ENCODE measurements at regions not wholly inside any gene's neighbourhood (a gene's known extent, or its start where the extent isn't known, plus 50 kb on each side); places are given as distances from the start of the nearest gene placed in this dataset.
A peak's percentile ranks its signal among the peaks of the same experiment; 100 is the strongest.

DNA sequence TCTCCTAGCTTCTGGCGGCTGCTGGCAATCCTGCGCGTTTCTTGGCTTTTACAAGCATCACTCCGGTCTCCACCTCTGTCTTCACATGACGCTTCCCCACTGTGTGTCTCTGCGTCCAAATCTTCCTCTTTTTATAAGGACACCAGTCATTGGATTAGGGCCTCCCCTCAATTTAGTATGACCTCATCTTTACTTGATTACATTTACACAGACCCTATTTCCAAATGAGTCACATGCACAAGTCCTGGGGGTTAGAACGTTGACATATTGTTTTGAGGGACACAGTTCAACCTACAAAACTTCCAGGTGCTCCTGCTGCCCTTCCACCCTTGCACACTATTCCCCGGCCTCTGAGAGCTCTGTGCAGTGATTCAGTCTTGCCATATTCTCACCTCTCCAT lies 215.3 kb downstream of the OPA1 start:
- H3K27ac ChIP-seq = no peak overlapping the region
- H3K36me3 ChIP-seq (replicated peaks in 1 of 2; ENCODE audit: insufficient read depth in 1 of 2, low read depth in 2 of 2) = no peaks in the 10 kb centered on the region
- no peak for ATAC-seq
- no peak for TF ChIP-seq POLR2A (IDR thresholded peaks at IDR 0.05)
- TF ChIP-seq, protein P1, sequence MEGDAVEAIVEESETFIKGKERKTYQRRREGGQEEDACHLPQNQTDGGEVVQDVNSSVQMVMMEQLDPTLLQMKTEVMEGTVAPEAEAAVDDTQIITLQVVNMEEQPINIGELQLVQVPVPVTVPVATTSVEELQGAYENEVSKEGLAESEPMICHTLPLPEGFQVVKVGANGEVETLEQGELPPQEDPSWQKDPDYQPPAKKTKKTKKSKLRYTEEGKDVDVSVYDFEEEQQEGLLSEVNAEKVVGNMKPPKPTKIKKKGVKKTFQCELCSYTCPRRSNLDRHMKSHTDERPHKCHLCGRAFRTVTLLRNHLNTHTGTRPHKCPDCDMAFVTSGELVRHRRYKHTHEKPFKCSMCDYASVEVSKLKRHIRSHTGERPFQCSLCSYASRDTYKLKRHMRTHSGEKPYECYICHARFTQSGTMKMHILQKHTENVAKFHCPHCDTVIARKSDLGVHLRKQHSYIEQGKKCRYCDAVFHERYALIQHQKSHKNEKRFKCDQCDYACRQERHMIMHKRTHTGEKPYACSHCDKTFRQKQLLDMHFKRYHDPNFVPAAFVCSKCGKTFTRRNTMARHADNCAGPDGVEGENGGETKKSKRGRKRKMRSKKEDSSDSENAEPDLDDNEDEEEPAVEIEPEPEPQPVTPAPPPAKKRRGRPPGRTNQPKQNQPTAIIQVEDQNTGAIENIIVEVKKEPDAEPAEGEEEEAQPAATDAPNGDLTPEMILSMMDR (IDR thresholded peaks at IDR 0.05) = no peak
- H3K4me3 ChIP-seq = no peak overlapping the region
- no peaks in the 10 kb centered on the region for H3K27me3 ChIP-seq
- intact Hi-C loops (cut with DNase I) = no loop called here
- H3K9me3 ChIP-seq = no peaks in the 10 kb centered on the region
- 91 to 93% methylated on average over 8 of the region's 8 CpGs for WGBS, 2 donors
- H3K4me1 ChIP-seq = peaks cover 15% of the 10 kb centered on the region
- no peak for DNase-seq

DNA sequence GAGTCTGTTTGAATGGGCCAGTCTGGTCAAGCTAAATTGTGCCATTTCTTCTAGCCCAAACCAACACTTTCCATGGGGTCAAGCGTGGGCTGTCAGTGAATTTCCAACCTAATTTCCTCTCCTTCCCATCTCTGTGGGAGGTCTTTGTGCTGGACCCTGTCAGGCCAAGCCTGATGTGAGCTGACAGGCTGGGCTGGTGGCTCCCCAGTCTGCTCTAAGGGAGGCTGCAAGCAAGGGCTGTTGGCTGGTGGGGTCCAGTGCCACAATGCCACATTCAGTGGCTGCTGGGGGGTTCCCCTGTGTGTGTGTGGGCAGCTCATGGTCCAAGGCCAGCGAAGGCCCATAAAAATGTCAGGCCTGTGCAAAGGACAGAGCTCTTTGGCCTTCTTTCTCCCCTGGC lies 216.1 kb downstream of the OPA1 start:
- DNase-seq (no peak), ATAC-seq (no peak)
- H3K36me3 ChIP-seq (replicated peaks in 1 of 2; ENCODE audit: insufficient read depth in 1 of 2, low read depth in 2 of 2) = no peaks in the 10 kb centered on the region
- no peaks in the 10 kb centered on the region for H3K27me3 ChIP-seq
- WGBS, 2 donors = 44 to 100% methylated on average over 2 of the region's 2 CpGs
- TF ChIP-seq, protein P1 (IDR thresholded peaks at IDR 0.05) = no peak
- TF ChIP-seq POLR2A (IDR thresholded peaks at IDR 0.05) = no peak
- no peaks in the 10 kb centered on the region for H3K9me3 ChIP-seq
- intact Hi-C loops (cut with DNase I) = no loop called here
- H3K4me3 ChIP-seq = no peak overlapping the region
- no peak overlapping the region for H3K27ac ChIP-seq
- H3K4me1 ChIP-seq = peaks cover 15% of the 10 kb centered on the region

DNA sequence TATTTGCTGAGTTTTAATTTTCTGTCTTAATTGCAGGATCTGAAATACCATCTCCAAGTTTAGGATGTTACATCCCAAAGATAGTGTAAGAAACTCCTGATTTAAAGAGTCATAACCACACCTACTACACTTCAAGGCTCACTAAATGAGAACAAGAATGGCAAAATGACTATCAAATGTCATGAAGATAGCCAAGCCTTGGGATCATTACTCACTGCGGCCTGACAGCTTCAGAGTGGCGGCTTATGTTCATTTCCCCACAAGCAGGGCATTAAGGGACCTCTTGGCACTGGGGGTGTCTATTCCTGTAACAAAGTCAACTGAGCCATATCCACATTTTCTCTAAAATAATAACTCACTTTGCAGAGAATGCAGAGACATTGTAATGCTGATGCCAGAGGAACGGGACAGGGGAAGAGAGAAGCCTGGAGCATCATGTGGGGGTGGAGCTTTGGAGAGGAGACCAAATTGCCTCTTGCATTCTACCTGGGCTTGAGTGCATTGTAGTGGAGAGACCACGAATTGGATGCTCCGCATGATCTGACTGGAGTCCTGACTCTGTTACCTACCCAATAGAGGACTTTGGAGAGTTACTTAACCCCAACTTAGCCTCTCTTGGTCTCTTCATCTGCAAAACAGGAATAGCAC lies 219.2 kb downstream of the OPA1 start:
- Histone ChIP-seq H3K9me3 (no peaks in the 10 kb centered on the region), H3K27ac (no peak overlapping the region), H3K4me1 (peaks cover 40% of the 10 kb centered on the region), H3K4me3 (no peak overlapping the region), H3K27me3 (no peaks in the 10 kb centered on the region), H3K36me3 (replicated peaks in 1 of 2; ENCODE audit: insufficient read depth in 1 of 2, low read depth in 2 of 2) (no peaks in the 10 kb centered on the region)
- ATAC-seq (no peak), DNase-seq (no peak)
- WGBS, 2 donors = 89 to 90% methylated on average over 5 of the region's 5 CpGs
- intact Hi-C loops (cut with DNase I) = no loop called here
- TF ChIP-seq, protein P1 (IDR thresholded peaks at IDR 0.05) = no peak
- TF ChIP-seq POLR2A (IDR thresholded peaks at IDR 0.05) = no peak

DNA sequence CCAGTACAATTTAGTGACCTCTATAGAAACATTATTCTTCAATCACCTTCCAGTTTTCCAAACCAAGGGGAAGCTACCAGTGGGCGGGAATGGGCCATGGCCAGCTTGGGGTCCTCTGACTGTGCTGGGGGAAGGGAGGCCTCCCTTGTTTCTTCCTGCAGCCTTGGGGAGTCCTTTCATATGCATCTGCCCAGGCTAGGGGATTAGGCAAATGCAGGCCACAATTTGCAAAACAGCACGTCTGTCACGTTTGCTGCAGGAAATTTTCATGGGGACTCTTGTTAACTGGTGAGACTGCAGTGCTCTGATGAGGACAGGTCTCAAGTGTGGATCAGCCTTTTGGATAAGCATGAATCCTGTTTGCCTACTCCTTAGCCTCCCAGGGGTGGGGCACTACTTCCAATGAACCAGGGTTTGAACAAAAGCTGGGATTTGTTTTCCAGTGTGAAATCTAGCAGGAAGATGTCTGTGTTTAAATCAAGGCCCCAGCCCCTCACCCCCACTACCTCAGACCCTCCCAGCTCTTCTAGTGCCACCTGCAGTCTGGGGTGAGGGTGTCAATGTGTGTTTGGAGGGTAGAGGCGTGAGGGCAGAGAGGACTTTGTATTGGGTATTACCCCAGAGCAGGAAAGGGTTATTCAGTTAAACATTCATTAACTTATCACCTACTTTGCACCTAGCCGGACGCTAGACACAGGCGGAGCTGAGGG lies 219.9 kb downstream of the OPA1 start:
- peak in 1 of 4 donors; percentile 4 for DNase-seq
- peaks cover 47% of the 10 kb centered on the region for H3K4me1 ChIP-seq
- H3K27me3 ChIP-seq = no peaks in the 10 kb centered on the region
- H3K36me3 ChIP-seq (replicated peaks in 1 of 2; ENCODE audit: insufficient read depth in 1 of 2, low read depth in 2 of 2) = no peaks in the 10 kb centered on the region
- no peak overlapping the region for H3K27ac ChIP-seq
- H3K9me3 ChIP-seq = no peaks in the 10 kb centered on the region
- intact Hi-C loops (cut with DNase I) = no loop called here
- ATAC-seq = no peak
- TF ChIP-seq, protein P1 (IDR thresholded peaks at IDR 0.05) = no peak
- no peak for TF ChIP-seq POLR2A (IDR thresholded peaks at IDR 0.05)
- WGBS, 2 donors = 52 to 66% methylated on average over 7 of the region's 7 CpGs
- H3K4me3 ChIP-seq = no peak overlapping the region

DNA sequence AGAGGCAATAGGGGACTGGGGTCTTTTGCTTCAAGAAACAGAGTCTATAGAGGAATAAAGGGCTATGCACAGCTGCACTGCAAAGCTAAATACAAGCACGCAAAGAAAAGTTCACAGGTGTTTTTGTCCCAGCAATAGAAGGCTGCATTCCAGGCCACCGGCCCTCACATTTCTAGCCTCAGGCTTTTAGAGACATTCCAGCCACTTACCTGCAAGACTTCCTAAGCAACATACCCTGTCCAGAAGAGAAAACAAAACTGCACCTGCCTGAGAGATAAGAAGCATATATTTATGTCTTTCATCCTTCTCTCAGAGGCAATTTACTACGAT lies 220.5 kb downstream of the OPA1 start:
- H3K27ac ChIP-seq = no peak overlapping the region
- H3K27me3 ChIP-seq = no peaks in the 10 kb centered on the region
- WGBS, 2 donors = 48 to 53% methylated on average over 3 of the region's 3 CpGs
- no peaks in the 10 kb centered on the region for H3K9me3 ChIP-seq
- no peak for ATAC-seq
- peaks cover 49% of the 10 kb centered on the region for H3K4me1 ChIP-seq
- H3K36me3 ChIP-seq (replicated peaks in 1 of 2; ENCODE audit: insufficient read depth in 1 of 2, low read depth in 2 of 2) = no peaks in the 10 kb centered on the region
- intact Hi-C loops (cut with DNase I) = no loop called here
- DNase-seq = peak in 1 of 4 donors; percentile 27
- TF ChIP-seq POLR2A (IDR thresholded peaks at IDR 0.05) = no peak
- TF ChIP-seq, protein P1 (IDR thresholded peaks at IDR 0.05) = no peak
- no peak overlapping the region for H3K4me3 ChIP-seq
